Brain pericyte (primary cell): ENCODE measurements at regions not wholly inside any gene's neighbourhood (a gene's known extent, or its start where the extent isn't known, plus 50 kb on each side); places are given as distances from the start of the nearest gene placed in this dataset.

Source experiments
- DNase-seq: peaks from one replicate; pipeline ENCODE4 v3.0.0-alpha.2; 2012; ENCODE audit warnings: low read depth, low spot score

DNA sequence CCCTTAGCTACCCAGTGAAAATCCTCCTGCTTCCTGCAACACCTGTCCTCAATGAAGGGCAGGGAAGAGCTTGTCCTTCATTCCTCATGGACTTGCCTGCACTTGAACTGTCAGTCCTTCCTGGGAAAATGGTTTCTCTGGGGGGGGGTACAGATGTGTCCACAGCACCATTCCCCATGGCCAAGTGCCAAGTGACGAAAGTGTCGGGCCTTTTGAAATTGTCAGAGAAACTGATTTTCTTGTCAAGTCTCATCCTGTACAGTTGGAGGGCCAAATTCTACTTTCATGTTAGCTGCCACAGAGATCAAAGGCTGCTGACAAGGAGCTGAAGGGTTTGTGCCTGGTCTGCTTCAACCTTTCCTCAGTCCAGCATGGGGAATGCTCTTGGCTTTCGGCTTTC lies 179.5 kb upstream of the PARP11 start:
- DNase-seq: no peak

DNA sequence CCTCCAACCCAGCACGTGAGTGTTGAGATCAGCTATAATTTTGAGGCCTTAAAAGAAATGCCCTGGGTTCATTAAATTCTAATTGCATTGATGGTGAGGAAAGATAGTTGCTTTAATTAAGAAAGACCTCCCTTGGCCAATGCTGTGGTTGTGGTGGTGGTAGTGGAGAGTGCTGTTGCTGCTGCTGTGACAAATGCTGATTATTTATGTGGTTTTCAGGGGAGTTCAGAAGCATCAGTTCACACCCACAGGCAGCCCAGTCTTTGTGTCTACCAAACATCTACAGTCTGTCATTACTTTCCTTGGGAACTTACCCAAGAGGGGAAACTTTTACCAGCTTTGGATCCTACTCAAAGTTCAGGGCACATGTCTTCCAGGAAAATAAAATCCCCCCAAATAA lies 178.4 kb upstream of the PARP11 start:
- DNase-seq: no peak

DNA sequence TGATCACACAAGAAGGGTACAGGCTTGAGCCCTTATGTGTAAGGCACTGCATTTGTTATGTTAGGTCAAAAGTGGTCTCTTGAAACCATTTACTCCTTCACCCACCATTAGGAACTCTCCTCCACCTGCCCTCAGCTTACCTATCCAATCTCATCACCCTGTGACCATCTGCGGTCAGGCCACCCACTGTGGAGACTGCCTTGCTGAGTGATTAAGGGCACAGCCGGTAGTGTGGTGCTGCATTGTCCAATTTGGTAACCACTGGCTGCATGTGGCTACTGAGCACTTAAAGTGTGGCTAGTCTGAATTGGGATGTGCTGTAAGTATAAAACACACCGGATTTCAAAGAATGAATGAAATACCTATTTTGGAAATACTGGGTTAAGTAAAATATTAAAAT lies 177.1 kb upstream of the PARP11 start:
- DNase-seq: no peak

GRCh38 chr12:4049298-4050080 lies 176.3 kb upstream of the PARP11 start:
- DNase-seq: no peak

GRCh38 chr12:4047421-4047820 lies 174.2 kb upstream of the PARP11 start:
- no peak for DNase-seq

GRCh38 chr12:4046495-4046840 lies 173.3 kb upstream of the PARP11 start:
- DNase-seq: no peak

GRCh38 chr12:4045786-4046494 lies 172.7 kb upstream of the PARP11 start:
- DNase-seq: no peak

DNA sequence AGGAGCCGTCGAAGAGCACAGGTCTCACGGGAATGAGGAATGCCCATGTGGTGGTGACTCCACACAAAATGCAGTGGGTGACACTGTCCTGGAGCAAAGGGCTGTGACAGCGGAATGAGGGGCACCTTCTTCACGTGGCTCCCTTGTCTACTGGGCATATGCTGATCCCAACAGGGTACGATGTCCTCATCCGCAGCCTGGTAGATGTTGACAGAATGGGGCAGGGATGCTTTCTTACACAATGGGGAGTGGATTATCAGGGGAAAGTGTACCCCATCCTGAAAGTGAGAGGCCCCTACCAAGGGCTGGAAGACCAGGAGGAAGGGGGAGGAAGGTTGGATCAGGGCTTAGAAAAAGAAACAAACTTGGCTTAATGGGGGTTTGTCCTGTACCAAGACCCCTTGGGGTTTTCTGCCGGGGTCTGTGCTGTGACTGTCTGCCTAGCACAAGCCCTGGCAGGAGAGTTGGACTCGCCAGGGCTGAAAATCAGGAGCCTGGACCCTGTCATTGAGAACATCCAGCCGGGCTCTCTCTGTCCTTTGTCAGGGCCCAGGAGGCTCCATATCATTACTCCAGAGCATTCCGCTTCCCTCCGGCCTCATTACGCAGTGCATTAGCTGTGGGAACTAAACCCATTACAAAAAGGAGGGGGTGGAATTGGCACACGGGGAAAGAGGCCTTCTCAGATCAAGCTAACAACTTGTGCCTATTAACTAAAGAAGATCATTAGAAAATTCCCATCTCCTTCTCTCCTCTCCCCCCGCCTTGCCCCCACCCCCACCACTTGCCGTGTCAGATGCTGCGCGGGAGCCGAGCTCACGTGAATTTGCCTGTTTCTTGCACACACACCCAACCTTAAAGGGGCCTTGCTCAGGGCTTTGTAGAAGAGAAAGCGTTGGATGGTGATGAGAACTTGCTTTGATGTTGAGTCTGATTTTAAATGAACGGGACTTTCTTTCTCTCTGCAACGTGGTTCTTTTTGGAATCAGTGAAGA lies 171.8 kb upstream of the PARP11 start:
- no peak for DNase-seq

DNA sequence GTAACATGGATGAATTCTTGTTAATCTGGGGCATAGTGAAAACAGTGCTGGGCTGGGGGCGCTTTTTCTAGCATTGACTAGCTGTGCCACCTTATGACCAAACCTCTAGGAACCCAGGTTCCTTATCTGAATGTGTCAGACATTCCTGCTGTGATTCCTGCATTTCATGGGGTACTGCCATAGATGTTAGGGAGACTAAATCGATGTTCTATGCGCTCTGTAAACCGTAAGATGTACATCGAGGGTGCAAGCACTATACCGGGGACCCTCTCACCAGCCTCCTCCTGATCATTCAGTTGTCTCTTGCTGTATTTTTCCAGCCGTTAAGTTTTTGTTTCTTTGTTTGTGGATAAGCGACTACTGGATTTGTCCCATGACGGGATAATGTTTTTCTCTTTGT lies 170.9 kb upstream of the PARP11 start:
- no peak for DNase-seq

GRCh38 chr12:4041187-4041885 lies 168.1 kb upstream of the PARP11 start:
- no peak for DNase-seq

DNA sequence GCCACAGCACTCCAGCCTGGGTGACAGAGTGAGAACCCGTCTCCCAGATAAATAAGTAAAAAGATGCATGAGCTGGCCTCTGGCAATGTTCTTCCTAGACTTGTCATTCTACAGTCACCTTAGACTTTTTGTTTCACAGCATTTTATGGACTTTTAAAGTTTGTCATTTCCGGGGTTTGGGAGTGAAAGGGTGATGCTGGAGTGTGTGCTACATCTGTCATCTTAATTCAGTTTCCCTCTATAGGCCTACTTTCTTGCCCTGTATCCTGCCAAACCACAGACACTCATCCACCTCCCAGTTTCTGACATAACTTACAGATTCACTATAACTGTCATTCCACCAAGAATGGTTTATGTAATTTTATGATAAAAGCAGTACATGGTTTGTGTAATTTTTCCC lies 166.7 kb upstream of the PARP11 start:
- no peak for DNase-seq

- no peak for DNase-seq
These were observed 164.6 kb upstream of the PARP11 start for GRCh38 chr12:4037747-4038312.

GRCh38 chr12:4036671-4037271 lies 163.6 kb upstream of the PARP11 start:
- no peak for DNase-seq

- DNase-seq: no peak
These were observed 161.7 kb upstream of the PARP11 start for GRCh38 chr12:4034921-4035320.

GRCh38 chr12:4032924-4033615 lies 159.9 kb upstream of the PARP11 start:
- DNase-seq: no peak

GRCh38 chr12:4031703-4032291 lies 158.6 kb upstream of the PARP11 start:
- DNase-seq: no peak

DNA sequence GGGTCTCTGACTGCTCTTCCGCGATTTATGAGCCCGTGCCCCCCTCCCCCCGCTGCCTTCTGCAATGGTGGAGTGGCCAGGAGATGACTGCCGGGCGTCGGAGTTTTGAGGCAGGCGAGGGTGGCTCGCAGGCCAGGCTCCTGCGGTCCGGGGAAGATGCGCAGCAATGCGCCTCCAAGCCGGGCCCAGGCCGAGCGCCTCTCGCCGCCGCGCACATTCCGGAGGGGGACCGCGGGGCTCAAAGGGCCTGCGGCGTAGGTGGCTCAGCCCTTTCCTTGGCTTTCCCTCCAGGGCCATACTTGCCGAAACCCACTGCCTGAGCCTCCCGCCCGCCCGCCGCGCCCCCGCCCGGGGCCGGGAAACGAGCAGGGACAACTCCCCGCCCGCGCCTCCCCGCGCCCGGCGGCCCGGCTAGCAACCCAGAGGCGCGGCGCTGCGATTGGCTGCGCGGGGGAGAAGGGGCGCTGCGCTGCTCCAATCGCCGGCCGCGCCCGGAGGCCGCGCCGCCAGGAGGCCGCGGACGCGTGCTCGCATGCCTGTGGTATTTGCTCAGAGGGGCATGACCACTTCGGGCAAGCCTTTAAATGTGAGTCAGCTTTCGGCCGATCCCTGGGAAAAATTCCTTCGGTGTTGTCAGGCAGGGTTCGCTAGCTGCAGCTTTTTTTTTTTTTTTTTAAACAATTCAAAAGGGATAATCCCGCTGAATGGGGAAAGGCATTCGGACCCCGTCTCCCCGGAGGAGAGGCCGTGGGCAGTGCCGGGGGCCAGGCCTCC lies 157.9 kb upstream of the PARP11 start:
- peak; percentile 71 for DNase-seq

GRCh38 chr12:4027412-4027811 lies 154.2 kb upstream of the PARP11 start:
- no peak for DNase-seq

DNA sequence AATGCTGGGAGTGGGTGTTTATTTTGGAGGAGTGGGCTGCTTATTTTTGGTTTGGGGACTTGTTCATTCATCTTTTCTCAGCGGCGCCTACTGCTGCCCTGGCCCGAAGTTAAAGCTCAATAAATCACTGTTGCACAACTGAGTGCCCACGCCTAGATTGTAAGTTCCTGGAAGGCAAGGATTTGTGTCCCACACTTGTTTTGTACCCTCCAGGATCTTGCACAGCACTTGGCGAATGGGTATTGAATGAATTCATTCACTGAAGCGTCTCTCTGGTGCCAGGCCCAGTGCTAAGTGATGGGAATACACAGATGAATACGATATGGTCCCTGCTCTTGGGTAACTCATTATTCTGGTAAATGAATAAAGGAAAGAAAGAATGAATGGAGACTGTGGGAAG lies 153.3 kb upstream of the PARP11 start:
- no peak for DNase-seq
